CD4-positive, CD25-positive, alpha-beta regulatory T cell (primary cell): ENCODE measurements at regions not wholly inside any gene's neighbourhood (a gene's known extent, or its start where the extent isn't known, plus 50 kb on each side); places are given as distances from the start of the nearest gene placed in this dataset.

Source experiments
- ATAC-seq, 2 donors: fragments of 150-1000 bp; cut with Tn5 transposase; one replicate each; pipeline ENCODE4 v1.10.0; 2021; ENCODE audit warnings: low read depth in 2 of 2, moderate number of reproducible peaks in 2 of 2, moderate library complexity in 1 of 2
- DNase-seq, 3 donors: peaks; one replicate each; pipeline versions ENCODE4 v3.0.0 to v3.0.0-alpha.2; 2012 to 2022; ENCODE audit warnings: mixed read lengths in 1 of 3
- H3K27ac ChIP-seq: one replicate; pipeline ENCODE4 v1.7.0; 2013; ENCODE audit warnings: mild to moderate bottlenecking, low read length; ENCODE audit not compliant: insufficient read depth, poor library complexity, severe bottlenecking
- H3K27me3 ChIP-seq: one replicate; pipeline ENCODE4 v1.7.0; 2013; ENCODE audit warnings: low read length; ENCODE audit not compliant: control insufficient read depth, insufficient read depth
- H3K36me3 ChIP-seq: one replicate; pipeline ENCODE4 v1.7.0; 2013; ENCODE audit warnings: mild to moderate bottlenecking, low read length, moderate library complexity; ENCODE audit not compliant: control insufficient read depth, insufficient read depth
- H3K4me1 ChIP-seq: 2 replicates; pipeline ENCODE4 v1.7.0; 2013; ENCODE audit warnings: mild to moderate bottlenecking, low read length; ENCODE audit not compliant: insufficient read depth, control insufficient read depth, poor library complexity, severe bottlenecking
- H3K4me3 ChIP-seq: one replicate; pipeline ENCODE4 v1.7.0; 2013; ENCODE audit warnings: low read depth, mild to moderate bottlenecking, low read length, moderate library complexity
- H3K9me3 ChIP-seq, 2 experiments: 1 replicate in 1 of 2; 2 replicates in 1 of 2; pipeline ENCODE4 v1.7.0; 2013; ENCODE audit warnings: low read length in 2 of 2, mild to moderate bottlenecking in 1 of 2, moderate library complexity in 1 of 2; ENCODE audit not compliant: control insufficient read depth in 2 of 2
- H3K27ac Mint-ChIP-seq, 3 donors: one replicate each; pipeline ENCODE4 v1.8.0; 2020 to 2022; ENCODE audit warnings: mild to moderate bottlenecking in 3 of 3, mixed read lengths in 3 of 3, moderate library complexity in 2 of 3
- H3K27me3 Mint-ChIP-seq: one replicate; pipeline ENCODE4 v1.8.0; 2022; ENCODE audit warnings: mild to moderate bottlenecking, mixed read lengths
- H3K36me3 Mint-ChIP-seq: one replicate; pipeline ENCODE4 v1.8.0; 2020; ENCODE audit warnings: mixed read lengths
- H3K4me1 Mint-ChIP-seq, 4 donors: one replicate each; pipeline ENCODE4 v1.8.0; 2020 to 2022; ENCODE audit warnings: mixed read lengths in 4 of 4, mild to moderate bottlenecking in 1 of 4
- H3K4me3 Mint-ChIP-seq, 4 donors: one replicate each; pipeline ENCODE4 v1.8.0; 2020 to 2022; ENCODE audit warnings: mild to moderate bottlenecking in 4 of 4, mixed read lengths in 4 of 4, moderate library complexity in 3 of 4
- H3K9me3 Mint-ChIP-seq, 7 donors: one replicate each; pipeline ENCODE4 v1.8.0; 2020 to 2022; ENCODE audit warnings: mixed read lengths in 7 of 7, mild to moderate bottlenecking in 3 of 7, moderate library complexity in 2 of 7

DNA sequence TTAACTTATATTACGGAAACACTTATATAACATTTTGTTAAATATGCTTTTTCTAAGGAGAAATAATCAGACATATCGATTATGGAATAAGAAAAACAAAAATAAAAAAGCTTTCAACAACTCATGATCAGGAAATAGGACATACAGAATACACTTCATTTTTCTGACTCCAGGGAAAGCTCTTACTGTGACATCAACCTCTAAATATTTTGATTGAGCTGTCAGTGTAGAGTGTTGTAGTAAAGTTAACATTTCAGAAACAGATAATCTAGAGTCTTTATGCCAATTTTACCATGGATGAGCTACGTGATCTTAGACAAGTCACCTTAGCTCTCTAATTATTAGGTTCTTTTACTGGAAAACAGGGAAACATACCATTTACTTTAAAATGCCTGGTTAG is 218.9 kb upstream of the SORCS1 start:
- H3K4me3 Mint-ChIP-seq: no peak overlapping the region
- DNase-seq: no peak
- H3K27me3 Mint-ChIP-seq: no peaks in the 10 kb centered on the region
- peaks cover 0 to 6% of the 10 kb centered on the region in 2 experiments for H3K9me3 ChIP-seq
- H3K36me3 Mint-ChIP-seq: no peaks in the 10 kb centered on the region
- ATAC-seq: no peak
- H3K36me3 ChIP-seq: no peaks in the 10 kb centered on the region
- no peak overlapping the region for H3K27ac Mint-ChIP-seq
- H3K4me3 ChIP-seq: no peak overlapping the region
- no peaks in the 10 kb centered on the region for H3K27me3 ChIP-seq
- H3K27ac ChIP-seq: no peak overlapping the region
- peaks cover 0 to 23% (median 13%) of the 10 kb centered on the region in 7 donors for H3K9me3 Mint-ChIP-seq
- H3K4me1 Mint-ChIP-seq: no peaks in the 10 kb centered on the region
- H3K4me1 ChIP-seq: no peaks in the 10 kb centered on the region

DNA sequence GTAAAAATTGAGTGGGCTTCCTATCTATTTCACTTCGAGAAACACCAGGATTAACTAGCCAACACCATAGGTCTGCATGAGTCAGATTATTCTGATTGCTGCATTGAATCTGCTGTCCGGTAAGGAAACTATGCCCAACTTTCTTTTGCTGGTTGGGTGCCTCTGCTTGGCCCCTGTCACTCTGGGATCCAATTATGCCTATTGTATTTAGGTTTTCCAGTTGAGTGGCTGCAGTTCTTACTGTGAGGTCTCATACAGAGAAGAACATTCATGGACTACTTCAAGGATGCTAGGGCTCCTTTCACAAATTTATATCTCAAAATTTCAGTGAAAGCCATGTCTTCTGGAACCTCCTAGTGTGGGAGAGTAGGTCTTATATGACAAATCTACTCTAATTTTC is 215.1 kb upstream of the SORCS1 start:
- Histone ChIP-seq H3K9me3 (peaks cover 0 to 9% of the 10 kb centered on the region in 2 experiments), H3K27ac (no peak overlapping the region), H3K27me3 (no peaks in the 10 kb centered on the region), H3K4me1 (no peaks in the 10 kb centered on the region), H3K4me3 (no peak overlapping the region), H3K36me3 (no peaks in the 10 kb centered on the region)
- Mint-ChIP-seq H3K9me3 (peaks cover 3 to 21% (median 6%) of the 10 kb centered on the region in 7 donors), H3K4me1 (no peaks in the 10 kb centered on the region), H3K27ac (no peak overlapping the region), H3K27me3 (no peaks in the 10 kb centered on the region), H3K4me3 (no peak overlapping the region), H3K36me3 (no peaks in the 10 kb centered on the region)
- ATAC-seq: no peak
- no peak for DNase-seq

DNA sequence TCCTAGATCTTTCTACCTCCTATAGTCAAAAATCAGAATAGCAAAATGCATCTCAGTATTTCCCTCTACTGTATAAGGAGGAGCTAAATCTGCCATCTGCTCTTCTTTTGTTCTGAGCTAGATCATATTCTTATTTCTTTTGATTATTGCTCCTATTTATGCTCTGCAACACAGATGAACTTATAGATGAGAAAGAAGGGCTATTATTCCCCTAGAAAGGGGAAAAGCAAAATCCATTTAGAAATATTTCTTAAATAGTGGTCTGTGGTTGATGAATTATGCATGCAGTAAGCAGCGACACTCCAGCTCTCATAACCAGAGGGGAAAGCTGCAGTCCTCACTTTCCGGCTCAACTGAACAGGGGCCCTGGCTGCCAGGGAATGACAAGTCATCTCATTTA is 207.3 kb upstream of the SORCS1 start:
- Histone ChIP-seq H3K4me1 (no peaks in the 10 kb centered on the region), H3K4me3 (no peak overlapping the region), H3K27ac (no peak overlapping the region), H3K9me3 (peaks cover 0 to 3% of the 10 kb centered on the region in 2 experiments), H3K27me3 (no peaks in the 10 kb centered on the region), H3K36me3 (no peaks in the 10 kb centered on the region)
- H3K4me3 Mint-ChIP-seq: no peak overlapping the region
- H3K27me3 Mint-ChIP-seq: no peaks in the 10 kb centered on the region
- no peaks in the 10 kb centered on the region for H3K4me1 Mint-ChIP-seq
- ATAC-seq: no peak
- peaks cover 0 to 10% (median 4%) of the 10 kb centered on the region in 7 donors for H3K9me3 Mint-ChIP-seq
- H3K27ac Mint-ChIP-seq: no peak overlapping the region
- no peaks in the 10 kb centered on the region for H3K36me3 Mint-ChIP-seq
- DNase-seq: no peak

DNA sequence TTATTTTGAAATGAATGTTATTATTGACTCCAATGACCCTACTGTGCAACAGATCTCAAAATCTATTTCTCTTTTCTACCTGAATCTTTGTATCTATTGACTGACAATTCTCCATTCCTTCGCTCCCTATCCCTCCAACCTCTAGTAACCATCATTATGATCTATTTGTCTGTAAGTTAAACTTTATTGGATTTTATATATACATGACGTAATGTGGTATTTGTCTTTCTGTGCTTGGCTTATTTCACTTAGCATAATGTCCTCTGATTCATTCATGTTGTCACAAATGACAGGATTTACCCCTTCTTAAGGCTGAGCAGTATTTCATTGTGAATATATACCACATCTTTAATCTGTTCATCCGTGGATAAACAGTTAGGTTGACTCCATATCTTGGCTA is 200.4 kb upstream of the SORCS1 start:
- Mint-ChIP-seq H3K4me1 (no peaks in the 10 kb centered on the region), H3K9me3 (peaks cover 0 to 20% (median 3%) of the 10 kb centered on the region in 7 donors), H3K36me3 (no peaks in the 10 kb centered on the region), H3K27ac (no peak overlapping the region), H3K27me3 (no peaks in the 10 kb centered on the region), H3K4me3 (no peak overlapping the region)
- H3K36me3 ChIP-seq: no peaks in the 10 kb centered on the region
- ATAC-seq: no peak
- no peak overlapping the region for H3K27ac ChIP-seq
- H3K27me3 ChIP-seq: no peaks in the 10 kb centered on the region
- H3K4me1 ChIP-seq: no peaks in the 10 kb centered on the region
- DNase-seq: no peak
- H3K9me3 ChIP-seq: peaks cover 0 to 2% of the 10 kb centered on the region in 2 experiments
- H3K4me3 ChIP-seq: no peak overlapping the region

DNA sequence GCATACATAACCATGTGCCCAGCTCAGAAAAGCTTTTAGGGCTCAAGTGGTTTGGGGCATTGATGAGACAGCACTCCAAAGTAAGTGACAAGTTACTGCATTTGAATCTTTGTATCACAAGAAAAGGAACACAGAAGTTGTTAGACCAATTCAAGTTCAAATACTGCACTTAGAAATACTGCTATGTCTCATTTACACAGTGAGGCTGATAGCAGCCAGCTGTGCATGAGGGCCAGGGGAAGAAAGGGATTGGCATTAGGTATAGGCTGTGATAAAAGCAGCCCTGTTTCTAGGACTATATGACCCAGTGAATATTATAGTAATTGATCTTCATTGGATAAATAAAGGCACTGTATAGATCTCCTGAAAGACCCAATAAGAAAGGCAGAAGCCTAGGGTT is 197.8 kb upstream of the SORCS1 start:
- no peak overlapping the region for H3K4me3 Mint-ChIP-seq
- H3K27me3 Mint-ChIP-seq: no peaks in the 10 kb centered on the region
- H3K4me1 Mint-ChIP-seq: no peaks in the 10 kb centered on the region

DNA sequence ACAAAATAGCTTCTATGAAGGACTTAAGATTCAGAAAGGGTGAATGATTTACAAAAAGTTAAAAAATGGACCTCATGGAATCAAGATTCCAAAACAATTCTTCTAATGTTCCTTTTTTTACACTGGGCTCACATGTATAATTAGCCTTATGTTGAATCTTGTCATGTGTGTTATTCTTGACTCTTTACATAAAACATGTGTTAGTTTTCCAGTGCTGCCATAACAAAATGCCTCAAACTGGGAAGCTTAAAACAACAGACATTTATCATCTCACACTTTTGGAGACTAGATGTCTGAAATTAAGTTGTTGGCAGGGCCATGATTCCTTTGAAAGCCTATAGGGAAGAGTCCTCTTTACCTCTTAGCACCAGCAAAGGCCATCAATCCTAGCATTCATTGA is 192.5 kb upstream of the SORCS1 start:
- Histone ChIP-seq H3K4me1 (no peaks in the 10 kb centered on the region), H3K27ac (no peak overlapping the region), H3K36me3 (no peaks in the 10 kb centered on the region), H3K9me3 (peaks cover 0 to 10% of the 10 kb centered on the region in 2 experiments), H3K27me3 (no peaks in the 10 kb centered on the region), H3K4me3 (no peak overlapping the region)
- no peak for DNase-seq
- Mint-ChIP-seq H3K36me3 (no peaks in the 10 kb centered on the region), H3K27me3 (no peaks in the 10 kb centered on the region), H3K27ac (no peak overlapping the region), H3K4me1 (no peaks in the 10 kb centered on the region), H3K4me3 (no peak overlapping the region), H3K9me3 (peaks cover 0 to 21% (median 8%) of the 10 kb centered on the region in 7 donors)
- no peak for ATAC-seq

More for the DNA sequence above, 197.8 kb upstream of the SORCS1 start:
- no peak overlapping the region for H3K27ac ChIP-seq
- H3K9me3 ChIP-seq: peaks cover 2 to 10% of the 10 kb centered on the region in 2 experiments
- H3K4me3 ChIP-seq: no peak overlapping the region
- ATAC-seq (no peak), DNase-seq (no peak)
- no peaks in the 10 kb centered on the region for H3K4me1 ChIP-seq
- Mint-ChIP-seq H3K9me3 (peaks cover 0 to 24% (median 4%) of the 10 kb centered on the region in 7 donors), H3K27ac (no peak overlapping the region), H3K36me3 (no peaks in the 10 kb centered on the region)
- H3K36me3 ChIP-seq: no peaks in the 10 kb centered on the region
- H3K27me3 ChIP-seq: no peaks in the 10 kb centered on the region

DNA sequence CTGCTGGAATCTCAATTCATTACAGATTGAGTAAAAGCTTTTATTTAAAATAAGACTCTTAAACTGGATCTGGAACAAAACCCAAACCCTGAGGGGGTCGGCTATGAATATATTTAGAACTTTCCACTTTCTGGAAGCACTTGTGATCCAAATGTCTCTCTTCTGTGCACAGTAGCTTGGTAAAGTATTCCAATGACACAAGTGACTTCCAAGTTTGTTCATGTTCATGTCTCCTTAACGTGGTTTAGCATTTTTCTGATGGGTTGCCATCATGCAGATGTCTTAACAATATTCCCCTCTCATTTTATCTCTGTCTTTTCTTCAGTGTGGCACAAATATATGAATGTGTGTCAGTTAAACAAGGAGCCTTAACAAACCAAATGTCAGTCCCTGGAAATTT is 191.9 kb upstream of the SORCS1 start:
- no peak for ATAC-seq
- H3K9me3 ChIP-seq: peaks cover 0 to 10% of the 10 kb centered on the region in 2 experiments
- H3K27ac Mint-ChIP-seq: no peak overlapping the region

DNA sequence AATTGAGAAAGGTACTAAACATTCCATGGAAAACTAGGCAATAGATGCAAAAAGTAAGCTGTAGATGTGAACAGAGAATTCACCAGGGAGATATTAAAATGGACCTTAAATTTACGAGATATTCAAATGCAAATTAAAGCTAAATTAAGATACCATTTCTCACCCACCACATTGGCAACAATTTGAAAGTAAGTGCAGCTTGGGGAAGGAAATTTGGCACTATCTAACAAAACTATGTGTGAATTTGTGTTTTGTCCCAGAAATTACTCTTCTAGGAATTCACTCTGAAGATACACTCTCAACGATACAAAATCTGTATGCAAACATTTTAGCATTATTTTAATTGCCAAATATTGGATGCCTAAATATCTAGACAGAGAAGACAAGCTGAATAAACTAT is 178.2 kb upstream of the SORCS1 start:
- Histone ChIP-seq H3K4me3 (no peak overlapping the region), H3K4me1 (no peaks in the 10 kb centered on the region), H3K27me3 (no peaks in the 10 kb centered on the region), H3K9me3 (no peaks in the 10 kb centered on the region), H3K36me3 (no peaks in the 10 kb centered on the region), H3K27ac (no peak overlapping the region)
- Mint-ChIP-seq H3K27ac (no peak overlapping the region), H3K4me3 (no peak overlapping the region), H3K4me1 (no peaks in the 10 kb centered on the region), H3K9me3 (peaks cover 5 to 16% (median 9%) of the 10 kb centered on the region in 7 donors), H3K27me3 (no peaks in the 10 kb centered on the region), H3K36me3 (no peaks in the 10 kb centered on the region)
- no peak for DNase-seq
- no peak for ATAC-seq

More for the DNA sequence above, 191.9 kb upstream of the SORCS1 start:
- peaks cover 0 to 21% (median 8%) of the 10 kb centered on the region in 7 donors for H3K9me3 Mint-ChIP-seq
- DNase-seq: no peak
- Histone ChIP-seq H3K4me3 (no peak overlapping the region), H3K27ac (no peak overlapping the region), H3K4me1 (no peaks in the 10 kb centered on the region), H3K27me3 (no peaks in the 10 kb centered on the region), H3K36me3 (no peaks in the 10 kb centered on the region)
- peak overlapping the region in 1 of 4 donors; percentile 38 for H3K4me3 Mint-ChIP-seq
- H3K27me3 Mint-ChIP-seq: no peaks in the 10 kb centered on the region
- H3K4me1 Mint-ChIP-seq: no peaks in the 10 kb centered on the region
- no peaks in the 10 kb centered on the region for H3K36me3 Mint-ChIP-seq
